OCI-LY3 (cell line): ENCODE measurements at regions not wholly inside any gene's neighbourhood (a gene's known extent, or its start where the extent isn't known, plus 50 kb on each side); places are given as distances from the start of the nearest gene placed in this dataset.

Experiments used
- EZH2phosphoT487 ChIP-seq: fragments of 200-600 bp; shearing (Covaris generic); IDR thresholded peaks from 2 replicates; pipeline ENCODE4 v1.6.1; 2018; ENCODE audit warnings: antibody characterized with exemption, mixed run types, low read depth
- TF ChIP-seq, protein P1 (sequence below): fragments of 200-600, 300-600 bp; sonication (generic); IDR thresholded peaks from 2 replicates; pipeline ENCODE4 v1.5.1; 2014; ENCODE audit warnings: antibody characterized with exemption, low read length, low read depth

- no peak for TF ChIP-seq EZH2phosphoT487
- TF ChIP-seq, protein P1, sequence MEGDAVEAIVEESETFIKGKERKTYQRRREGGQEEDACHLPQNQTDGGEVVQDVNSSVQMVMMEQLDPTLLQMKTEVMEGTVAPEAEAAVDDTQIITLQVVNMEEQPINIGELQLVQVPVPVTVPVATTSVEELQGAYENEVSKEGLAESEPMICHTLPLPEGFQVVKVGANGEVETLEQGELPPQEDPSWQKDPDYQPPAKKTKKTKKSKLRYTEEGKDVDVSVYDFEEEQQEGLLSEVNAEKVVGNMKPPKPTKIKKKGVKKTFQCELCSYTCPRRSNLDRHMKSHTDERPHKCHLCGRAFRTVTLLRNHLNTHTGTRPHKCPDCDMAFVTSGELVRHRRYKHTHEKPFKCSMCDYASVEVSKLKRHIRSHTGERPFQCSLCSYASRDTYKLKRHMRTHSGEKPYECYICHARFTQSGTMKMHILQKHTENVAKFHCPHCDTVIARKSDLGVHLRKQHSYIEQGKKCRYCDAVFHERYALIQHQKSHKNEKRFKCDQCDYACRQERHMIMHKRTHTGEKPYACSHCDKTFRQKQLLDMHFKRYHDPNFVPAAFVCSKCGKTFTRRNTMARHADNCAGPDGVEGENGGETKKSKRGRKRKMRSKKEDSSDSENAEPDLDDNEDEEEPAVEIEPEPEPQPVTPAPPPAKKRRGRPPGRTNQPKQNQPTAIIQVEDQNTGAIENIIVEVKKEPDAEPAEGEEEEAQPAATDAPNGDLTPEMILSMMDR: no peak
Measured at GRCh38 chr6:21741221-21742109, 147.9 kb downstream of the SOX4 start.
